ENCODE measurements at regions not wholly inside any gene's neighbourhood (a gene's known extent, or its start where the extent isn't known, plus 50 kb on each side); places are given as distances from the start of the nearest gene placed in this dataset.

DNA sequence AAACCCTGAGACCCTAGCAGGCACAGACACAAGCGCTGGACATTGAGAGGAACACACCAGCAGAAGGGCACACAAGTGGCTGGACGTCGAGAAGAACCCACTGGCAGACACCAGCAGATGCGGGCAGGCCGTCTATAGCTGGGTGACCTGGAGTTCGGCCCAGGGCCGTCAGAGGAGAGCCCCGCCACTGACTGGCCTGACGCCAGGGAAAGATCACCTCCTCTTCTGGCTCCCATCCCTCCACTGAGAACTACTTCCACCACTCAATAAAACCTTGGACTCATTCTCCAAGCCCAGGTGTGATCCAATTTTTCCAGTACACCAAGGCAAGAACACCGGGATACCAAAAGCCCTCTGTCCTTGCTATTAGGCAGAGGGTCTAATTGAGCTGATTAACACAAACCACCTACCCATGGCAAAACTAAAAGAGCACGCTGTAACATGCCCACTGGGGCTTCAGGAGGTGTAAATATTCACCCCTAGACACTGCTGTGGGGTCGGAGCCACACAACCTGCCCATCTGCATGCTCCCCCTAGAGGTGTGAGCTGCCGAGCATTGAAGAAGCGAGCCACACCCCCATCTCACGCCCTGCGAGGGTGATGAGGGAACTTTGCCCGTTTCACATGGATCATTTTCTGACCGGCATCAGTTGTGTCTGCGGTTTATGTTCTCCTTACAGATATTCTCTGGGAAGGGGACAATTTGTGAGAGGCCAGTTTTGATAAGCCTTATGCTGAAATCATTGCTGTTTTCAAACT, 104.8 kb downstream of the HLX start:
- FAIRE-seq = no peak

GRCh38 chr1:220990427-220991339, 111.4 kb downstream of the HLX start:
- FAIRE-seq = no peak

DNA sequence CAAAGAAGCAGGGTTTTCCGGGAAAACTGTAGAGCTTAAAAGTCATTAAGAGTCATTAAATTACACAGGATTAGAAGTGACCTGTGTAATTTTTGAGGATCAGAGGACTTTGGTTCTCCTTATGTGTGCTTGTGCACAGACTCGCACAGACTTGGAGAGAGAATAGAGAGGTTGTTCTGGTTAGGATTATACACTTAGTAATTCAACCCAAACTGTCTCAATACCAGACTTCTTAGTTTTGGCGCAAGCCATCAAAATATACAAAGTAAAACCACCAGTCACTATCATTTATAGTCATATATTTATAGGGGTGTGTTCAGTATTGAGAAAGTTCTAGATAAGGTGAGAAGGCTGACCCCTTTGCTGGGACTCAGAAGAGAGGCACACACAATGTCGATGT, 112.3 kb downstream of the HLX start:
- FAIRE-seq = no peak

GRCh38 chr1:220991959-220992704, 112.9 kb downstream of the HLX start:
- no peak for FAIRE-seq

- FAIRE-seq = no peak
These were observed 113.4 kb downstream of the HLX start for GRCh38 chr1:220992705-220993052.

GRCh38 chr1:220994671-220995070, 115.4 kb downstream of the HLX start:
- FAIRE-seq = no peak

- no peak for FAIRE-seq
These were observed 118.5 kb downstream of the HLX start for GRCh38 chr1:220997791-220998190.

DNA sequence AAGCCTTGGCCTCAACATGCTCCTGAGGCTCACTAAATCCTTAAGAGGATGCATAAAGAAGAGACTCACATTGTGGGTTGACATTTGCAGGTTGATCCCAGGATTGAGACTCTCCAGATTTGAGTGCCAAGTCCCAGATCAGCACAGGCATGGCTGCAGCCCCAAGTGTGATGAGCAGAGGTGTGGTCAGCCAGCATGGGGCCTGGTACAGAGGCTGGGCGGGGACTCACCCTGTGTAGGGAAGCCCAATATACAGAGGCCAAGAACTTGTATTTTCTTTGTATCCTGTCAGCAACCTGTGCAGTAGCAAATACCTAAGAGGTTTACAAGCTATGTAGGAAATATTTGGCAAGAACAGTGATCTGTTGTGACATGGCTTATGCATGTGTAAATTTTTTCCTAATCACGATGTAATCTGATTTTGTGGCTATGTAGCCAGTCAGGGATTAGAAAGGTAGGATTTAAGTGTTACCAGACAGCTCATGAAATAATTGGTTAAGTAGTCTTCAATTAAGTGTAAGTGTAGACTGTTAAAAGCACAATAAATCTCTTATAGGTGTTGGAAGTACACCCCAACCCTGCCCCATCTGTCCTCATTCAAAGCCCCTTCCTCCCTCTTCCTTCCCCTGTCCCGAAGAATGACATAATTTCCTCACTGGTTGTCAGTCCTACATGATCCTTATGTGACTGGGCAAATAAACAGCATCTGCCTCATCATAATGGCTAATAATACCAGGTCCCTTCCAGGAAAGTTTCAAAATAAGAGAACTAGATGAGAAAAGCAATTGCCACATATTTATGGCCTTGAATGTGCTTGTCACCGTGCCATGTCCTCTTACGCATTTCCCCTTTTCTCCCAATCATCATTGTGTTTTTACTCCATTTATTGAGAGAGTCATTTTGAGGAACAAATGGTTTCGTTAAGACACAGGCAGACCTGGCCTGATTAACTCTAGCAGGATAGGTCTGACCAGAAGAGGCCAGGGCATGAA, 120.9 kb downstream of the HLX start:
- no peak for FAIRE-seq

DNA sequence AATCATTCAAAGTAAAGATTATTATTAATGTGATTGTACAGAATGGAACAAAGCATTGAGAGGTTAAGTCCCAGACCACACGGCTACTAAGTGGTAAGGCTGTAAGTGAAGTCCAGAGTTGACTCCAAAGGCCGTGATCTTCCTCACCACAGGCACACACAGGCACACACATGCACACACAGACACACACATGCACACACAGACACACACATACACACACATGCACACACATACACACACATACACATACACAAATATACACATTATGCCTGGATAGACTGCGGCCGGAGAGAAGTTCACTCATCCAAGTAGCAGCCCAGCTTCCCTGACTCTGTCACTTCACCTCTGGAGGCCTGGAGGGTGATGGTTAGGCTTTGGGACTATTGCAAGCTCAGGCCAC, 121.9 kb downstream of the HLX start:
- no peak for FAIRE-seq

DNA sequence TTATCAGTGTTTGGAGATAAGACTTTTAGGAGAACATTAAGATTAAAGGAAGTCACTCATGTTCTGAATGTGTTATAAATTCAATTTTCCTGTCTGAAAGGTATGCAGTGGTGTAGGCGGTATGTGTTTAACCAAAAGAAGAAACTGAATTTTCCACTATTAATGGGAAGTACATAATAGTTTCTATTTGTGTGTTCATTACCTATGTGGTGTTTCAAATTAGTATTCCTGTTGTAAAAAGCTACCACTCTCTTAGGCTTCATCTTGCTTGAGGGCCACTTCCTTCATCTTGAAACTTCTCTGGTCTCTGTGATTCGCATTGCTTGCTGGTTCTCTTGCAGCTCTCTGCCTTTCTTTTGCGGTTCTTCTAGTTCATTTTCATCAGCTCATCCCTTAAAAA, 123.4 kb downstream of the HLX start:
- no peak for FAIRE-seq

GRCh38 chr1:221011145-221011544, 131.9 kb downstream of the HLX start:
- FAIRE-seq = no peak

- no peak for FAIRE-seq
These were observed 132.9 kb downstream of the HLX start for GRCh38 chr1:221012120-221012519.

- FAIRE-seq = no peak
These were observed 134.7 kb downstream of the HLX start for GRCh38 chr1:221013691-221014660.

- no peak for FAIRE-seq
These were observed 136.0 kb downstream of the HLX start for GRCh38 chr1:221015159-221015790.

GRCh38 chr1:221016751-221017150, 137.5 kb downstream of the HLX start:
- FAIRE-seq = no peak

GRCh38 chr1:221018414-221018813, 139.2 kb downstream of the HLX start:
- no peak for FAIRE-seq

- FAIRE-seq = no peak
These were observed 143.1 kb downstream of the HLX start for GRCh38 chr1:221022331-221022730.

GRCh38 chr1:221023482-221023881, 144.2 kb downstream of the HLX start:
- FAIRE-seq = no peak

DNA sequence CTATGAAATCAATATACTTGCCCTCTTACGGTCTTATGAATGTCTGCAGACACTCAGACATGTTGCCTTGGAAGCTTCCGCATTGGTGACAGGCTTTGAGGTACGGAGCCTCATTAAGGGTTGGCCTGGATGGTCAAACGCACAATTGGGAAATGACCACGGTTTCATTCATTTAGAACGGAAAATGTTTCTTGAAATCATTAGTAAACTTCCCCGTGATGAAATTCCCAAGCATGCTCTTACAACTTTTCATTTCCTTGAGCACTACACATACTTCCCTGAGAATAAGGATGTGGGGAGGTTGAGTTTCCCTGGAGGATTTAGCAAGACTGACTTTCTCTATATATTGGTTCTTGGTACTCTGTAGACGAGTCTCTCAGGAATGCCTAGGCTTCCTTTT, 146.3 kb downstream of the HLX start:
- no peak for FAIRE-seq

- FAIRE-seq = no peak
These were observed 146.7 kb downstream of the HLX start for GRCh38 chr1:221025956-221026355.

Measured in islet of Langerhans (tissue), 1 donor.